ENCODE measurements at regions not wholly inside any gene's neighbourhood (a gene's known extent, or its start where the extent isn't known, plus 50 kb on each side); places are given as distances from the start of the nearest gene placed in this dataset.

DNA sequence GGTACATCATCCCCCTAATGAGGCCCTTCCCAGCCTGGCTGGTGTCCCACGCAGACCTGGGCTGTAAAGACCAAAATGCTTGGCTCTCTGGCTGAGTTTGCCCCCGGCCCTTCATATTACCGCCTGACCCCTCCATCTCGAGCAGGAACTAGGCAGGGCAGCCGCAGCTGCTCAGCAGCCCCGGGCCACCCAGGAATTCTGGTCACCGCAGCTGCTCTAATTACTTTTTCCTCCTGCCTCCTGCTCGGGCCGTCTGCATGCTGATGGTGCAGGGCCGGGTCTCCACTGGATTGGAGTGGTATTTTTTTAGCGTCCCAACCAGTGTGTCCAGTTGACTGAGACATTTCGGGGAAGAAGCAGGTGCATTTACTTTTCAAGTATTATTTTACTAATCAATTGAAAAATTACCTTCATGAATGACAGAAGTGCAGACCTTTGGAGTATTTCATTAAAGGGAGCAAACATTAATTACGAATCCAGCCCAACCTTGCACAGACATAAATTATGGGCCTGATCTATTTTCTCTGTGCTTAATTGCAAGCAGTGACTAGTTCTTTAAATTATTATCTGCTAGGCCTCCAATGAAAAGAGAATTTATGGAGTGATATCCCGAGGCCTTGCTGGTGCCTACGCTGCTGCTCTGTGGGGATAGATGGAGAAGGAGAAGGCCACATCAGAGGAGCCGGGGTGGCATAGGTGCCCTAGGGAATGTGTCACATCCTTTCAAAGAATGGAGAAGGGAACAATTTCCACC is 176.2 kb downstream of the CYLD start:
- Histone ChIP-seq H3K4me1 (ENCODE audit: control insufficient read depth, insufficient read depth, low read length) (peaks cover 19% of the 10 kb centered on the region), H3K36me3 (ENCODE audit: control insufficient read depth, insufficient read depth, low read length) (no peaks in the 10 kb centered on the region), H3K27me3 (ENCODE audit: control insufficient read depth, insufficient read depth, low read length) (no peaks in the 10 kb centered on the region), H3K9me3 (ENCODE audit: control insufficient read depth, insufficient read depth, low read length) (no peaks in the 10 kb centered on the region), H3K27ac (ENCODE audit: low read depth, low read length) (no peak overlapping the region), H3K4me3 (ENCODE audit: low read depth, low read length) (no peak overlapping the region)
- 48% methylated on average over 8 of the region's 16 CpGs for WGBS (ENCODE audit: insufficient coverage)
- DNase-seq (ENCODE audit: low read depth in 4 of 6, low spot score in 6 of 6) = peak in 1 of 6 donors; percentile 35

DNA sequence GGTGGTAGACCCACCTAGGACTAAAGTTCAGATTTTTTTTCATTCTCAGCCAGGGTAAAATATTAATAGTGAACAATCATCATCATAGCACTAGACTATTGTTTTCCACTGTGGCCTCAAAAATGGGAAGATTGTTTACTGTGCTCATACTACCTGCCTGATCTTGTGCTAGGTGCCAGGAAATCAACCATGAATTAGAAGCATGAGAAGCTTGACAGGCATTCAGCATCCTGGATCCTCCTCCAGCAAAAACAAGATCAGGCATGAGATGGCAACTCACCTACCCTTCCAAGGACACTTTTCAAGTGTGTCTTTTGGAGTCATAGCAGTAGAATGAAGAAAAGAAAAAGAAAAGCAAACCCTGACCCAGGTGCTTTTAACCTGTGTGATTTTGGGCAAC is 174.2 kb downstream of the CYLD start:
- H3K27me3 ChIP-seq (ENCODE audit: control insufficient read depth, insufficient read depth, low read length) = no peaks in the 10 kb centered on the region

GRCh38 chr16:50915120-50915519 is 173.2 kb downstream of the CYLD start:
- DNase-seq (ENCODE audit: low read depth in 4 of 6, low spot score in 6 of 6) = peak in 1 of 6 donors; percentile 19
- no peaks in the 10 kb centered on the region for H3K36me3 ChIP-seq (ENCODE audit: control insufficient read depth, insufficient read depth, low read length)
- no peaks in the 10 kb centered on the region for H3K9me3 ChIP-seq (ENCODE audit: control insufficient read depth, insufficient read depth, low read length)
- H3K4me3 ChIP-seq (ENCODE audit: low read depth, low read length) = no peak overlapping the region
- no peaks in the 10 kb centered on the region for H3K27me3 ChIP-seq (ENCODE audit: control insufficient read depth, insufficient read depth, low read length)
- WGBS (ENCODE audit: insufficient coverage) = 27% methylated on average over 2 of the region's 2 CpGs
- no peak overlapping the region for H3K27ac ChIP-seq (ENCODE audit: low read depth, low read length)
- peaks cover 25% of the 10 kb centered on the region for H3K4me1 ChIP-seq (ENCODE audit: control insufficient read depth, insufficient read depth, low read length)

More for the DNA sequence above, 174.2 kb downstream of the CYLD start:
- no peak for DNase-seq (ENCODE audit: low read depth in 4 of 6, low spot score in 6 of 6)
- H3K4me1 ChIP-seq (ENCODE audit: control insufficient read depth, insufficient read depth, low read length) = peaks cover 19% of the 10 kb centered on the region
- H3K27ac ChIP-seq (ENCODE audit: low read depth, low read length) = no peak overlapping the region
- H3K36me3 ChIP-seq (ENCODE audit: control insufficient read depth, insufficient read depth, low read length) = no peaks in the 10 kb centered on the region
- no peak overlapping the region for H3K4me3 ChIP-seq (ENCODE audit: low read depth, low read length)
- H3K9me3 ChIP-seq (ENCODE audit: control insufficient read depth, insufficient read depth, low read length) = no peaks in the 10 kb centered on the region

- WGBS (ENCODE audit: insufficient coverage) = 24% methylated on average over 9 of the region's 10 CpGs
- no peaks in the 10 kb centered on the region for H3K27me3 ChIP-seq (ENCODE audit: control insufficient read depth, insufficient read depth, low read length)
- no peak for DNase-seq (ENCODE audit: low read depth in 4 of 6, low spot score in 6 of 6)
- H3K4me1 ChIP-seq (ENCODE audit: control insufficient read depth, insufficient read depth, low read length) = peaks cover 19% of the 10 kb centered on the region
- H3K27ac ChIP-seq (ENCODE audit: low read depth, low read length) = no peak overlapping the region
- no peak overlapping the region for H3K4me3 ChIP-seq (ENCODE audit: low read depth, low read length)
- no peaks in the 10 kb centered on the region for H3K36me3 ChIP-seq (ENCODE audit: control insufficient read depth, insufficient read depth, low read length)
- peaks cover 2% of the 10 kb centered on the region for H3K9me3 ChIP-seq (ENCODE audit: control insufficient read depth, insufficient read depth, low read length)
Measured at GRCh38 chr16:50910736-50911100, 168.8 kb downstream of the CYLD start.

- peaks cover 17% of the 10 kb centered on the region for H3K4me1 ChIP-seq (ENCODE audit: control insufficient read depth, insufficient read depth, low read length)
- peak in 1 of 6 donors; percentile 23 for DNase-seq (ENCODE audit: low read depth in 4 of 6, low spot score in 6 of 6)
- no peak overlapping the region for H3K4me3 ChIP-seq (ENCODE audit: low read depth, low read length)
- H3K27me3 ChIP-seq (ENCODE audit: control insufficient read depth, insufficient read depth, low read length) = no peaks in the 10 kb centered on the region
- no peaks in the 10 kb centered on the region for H3K36me3 ChIP-seq (ENCODE audit: control insufficient read depth, insufficient read depth, low read length)
- no peak overlapping the region for H3K27ac ChIP-seq (ENCODE audit: low read depth, low read length)
- WGBS (ENCODE audit: insufficient coverage) = 66% methylated on average over 9 of the region's 10 CpGs
- H3K9me3 ChIP-seq (ENCODE audit: control insufficient read depth, insufficient read depth, low read length) = peaks cover 2% of the 10 kb centered on the region
Measured at GRCh38 chr16:50909831-50910735, 168.2 kb downstream of the CYLD start.

DNA sequence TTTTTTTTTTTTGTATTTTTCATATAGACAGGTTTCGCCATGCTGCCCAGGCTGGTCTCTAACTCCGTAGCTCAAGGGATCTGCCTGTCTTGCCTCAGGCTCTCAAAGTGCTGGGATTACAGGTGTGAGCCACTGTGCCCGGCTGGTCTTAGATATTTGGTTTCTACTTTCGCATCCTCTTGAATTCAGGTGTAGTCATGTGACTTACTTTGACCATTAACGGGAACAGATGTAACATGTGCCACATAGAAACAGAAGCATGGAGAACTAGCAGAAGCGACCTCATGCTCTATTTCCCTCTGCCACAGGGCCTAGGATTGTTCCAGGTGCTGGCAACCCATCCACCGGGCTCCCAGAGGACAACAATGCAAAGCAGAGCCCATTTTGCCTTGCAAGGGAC is 166.6 kb downstream of the CYLD start:
- no peak overlapping the region for H3K27ac ChIP-seq (ENCODE audit: low read depth, low read length)
- no peaks in the 10 kb centered on the region for H3K27me3 ChIP-seq (ENCODE audit: control insufficient read depth, insufficient read depth, low read length)
- no peaks in the 10 kb centered on the region for H3K36me3 ChIP-seq (ENCODE audit: control insufficient read depth, insufficient read depth, low read length)
- H3K4me1 ChIP-seq (ENCODE audit: control insufficient read depth, insufficient read depth, low read length) = peaks cover 11% of the 10 kb centered on the region
- no peak overlapping the region for H3K4me3 ChIP-seq (ENCODE audit: low read depth, low read length)
- DNase-seq (ENCODE audit: low read depth in 4 of 6, low spot score in 6 of 6) = no peak
- WGBS (ENCODE audit: insufficient coverage) = 100% methylated on average over 6 of the region's 7 CpGs
- peaks cover 2% of the 10 kb centered on the region for H3K9me3 ChIP-seq (ENCODE audit: control insufficient read depth, insufficient read depth, low read length)

GRCh38 chr16:50906454-50906853 is 164.6 kb downstream of the CYLD start:
- peaks cover 11% of the 10 kb centered on the region for H3K4me1 ChIP-seq (ENCODE audit: control insufficient read depth, insufficient read depth, low read length)
- H3K27me3 ChIP-seq (ENCODE audit: control insufficient read depth, insufficient read depth, low read length) = no peaks in the 10 kb centered on the region
- H3K9me3 ChIP-seq (ENCODE audit: control insufficient read depth, insufficient read depth, low read length) = peaks cover 2% of the 10 kb centered on the region
- no peak overlapping the region for H3K4me3 ChIP-seq (ENCODE audit: low read depth, low read length)
- WGBS (ENCODE audit: insufficient coverage) = 54% methylated on average over 3 of the region's 10 CpGs
- no peaks in the 10 kb centered on the region for H3K36me3 ChIP-seq (ENCODE audit: control insufficient read depth, insufficient read depth, low read length)
- DNase-seq (ENCODE audit: low read depth in 4 of 6, low spot score in 6 of 6) = peak in 2 of 6 donors; percentile 21 to 36
- no peak overlapping the region for H3K27ac ChIP-seq (ENCODE audit: low read depth, low read length)

- no peaks in the 10 kb centered on the region for H3K27me3 ChIP-seq (ENCODE audit: control insufficient read depth, insufficient read depth, low read length)
- no peak overlapping the region for H3K4me3 ChIP-seq (ENCODE audit: low read depth, low read length)
- H3K4me1 ChIP-seq (ENCODE audit: control insufficient read depth, insufficient read depth, low read length) = peaks cover 4% of the 10 kb centered on the region
- no CpG with 5 or more reads among the region's 1 CpG for WGBS (ENCODE audit: insufficient coverage)
- no peaks in the 10 kb centered on the region for H3K36me3 ChIP-seq (ENCODE audit: control insufficient read depth, insufficient read depth, low read length)
- peaks cover 2% of the 10 kb centered on the region for H3K9me3 ChIP-seq (ENCODE audit: control insufficient read depth, insufficient read depth, low read length)
- no peak overlapping the region for H3K27ac ChIP-seq (ENCODE audit: low read depth, low read length)
- peak in 1 of 6 donors; percentile 17 for DNase-seq (ENCODE audit: low read depth in 4 of 6, low spot score in 6 of 6)
Measured at GRCh38 chr16:50902457-50902856, 160.6 kb downstream of the CYLD start.

- Histone ChIP-seq H3K27me3 (ENCODE audit: control insufficient read depth, insufficient read depth, low read length) (no peaks in the 10 kb centered on the region), H3K9me3 (ENCODE audit: control insufficient read depth, insufficient read depth, low read length) (peaks cover 3% of the 10 kb centered on the region), H3K4me3 (ENCODE audit: low read depth, low read length) (no peak overlapping the region), H3K36me3 (ENCODE audit: control insufficient read depth, insufficient read depth, low read length) (no peaks in the 10 kb centered on the region), H3K4me1 (ENCODE audit: control insufficient read depth, insufficient read depth, low read length) (peaks cover 2% of the 10 kb centered on the region), H3K27ac (ENCODE audit: low read depth, low read length) (no peak overlapping the region)
- no peak for DNase-seq (ENCODE audit: low read depth in 4 of 6, low spot score in 6 of 6)
- 72% methylated on average over 2 of the region's 2 CpGs for WGBS (ENCODE audit: insufficient coverage)
Measured at GRCh38 chr16:50901062-50901461, 159.2 kb downstream of the CYLD start.
